NOMO-1 treated with dmso at 0.1 percent for 144 hours (cell line): ENCODE measurements at regions not wholly inside any gene's neighbourhood (a gene's known extent, or its start where the extent isn't known, plus 50 kb on each side); places are given as distances from the start of the nearest gene placed in this dataset.

Experiments
- DNase-seq: peaks from one replicate; lab custom pipeline; 2025; ENCODE audit not compliant: unreplicated experiment; lab: John Stamatoyannopoulos, UW

DNA sequence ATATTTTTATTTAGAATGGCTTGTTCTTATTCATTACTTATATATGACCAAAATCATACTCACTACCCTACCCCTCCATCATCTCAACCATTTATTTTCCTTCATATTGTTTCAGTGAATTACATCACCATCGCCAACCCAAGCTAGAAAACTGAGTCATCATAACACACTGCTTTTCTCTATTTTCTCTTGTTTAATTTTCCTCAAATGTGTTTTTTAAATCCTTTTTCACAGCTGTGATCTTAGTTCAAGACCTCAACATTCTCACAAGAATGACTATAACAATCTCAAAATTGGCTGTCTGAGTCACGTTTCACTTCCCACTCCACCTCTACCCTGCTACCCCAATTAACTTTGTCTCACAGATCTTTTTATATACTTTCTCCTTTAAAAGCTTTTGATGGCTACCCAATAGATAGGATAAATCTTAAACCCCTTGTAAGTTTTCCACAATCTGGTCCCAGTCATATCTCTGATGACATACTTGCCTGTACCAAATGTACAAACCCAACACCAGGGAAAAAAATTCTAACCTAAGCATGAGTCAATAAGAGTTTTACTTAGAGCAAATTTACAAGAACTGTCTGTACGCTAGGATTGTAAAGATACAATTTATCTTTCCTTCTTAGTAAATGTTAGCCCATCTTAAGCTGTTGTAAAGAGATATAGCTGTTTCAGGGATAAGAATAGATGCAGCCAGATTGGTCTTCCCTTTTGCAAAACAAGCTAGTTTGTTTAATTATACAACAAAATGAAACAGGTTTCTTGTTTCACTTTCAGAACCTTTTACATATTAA lies 635.1 kb upstream of the SLC39A10 start:
- no peak for DNase-seq

- DNase-seq: no peak
Measured at GRCh38 chr2:195018462-195018861, 638.6 kb upstream of the SLC39A10 start.

- no peak for DNase-seq
Measured at GRCh38 chr2:195017890-195018289, 639.1 kb upstream of the SLC39A10 start.

DNA sequence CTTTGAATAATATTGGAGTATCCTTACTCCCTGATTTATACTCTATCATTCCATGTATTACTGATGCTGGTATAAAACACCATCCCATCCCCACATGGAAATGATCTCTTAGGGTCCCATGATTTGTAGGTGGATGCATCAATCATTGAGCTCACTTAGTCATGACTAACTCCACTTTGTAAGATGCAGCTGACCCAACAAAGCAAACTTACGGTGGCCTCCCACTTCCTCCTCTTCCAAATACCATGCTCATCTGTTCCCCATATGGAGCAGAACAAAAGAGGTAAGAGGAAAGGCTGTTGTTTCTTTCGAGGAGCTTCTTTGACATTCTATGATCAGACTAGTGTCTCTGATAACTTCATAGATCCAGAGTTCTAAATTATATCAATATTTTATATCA lies 640.2 kb upstream of the SLC39A10 start:
- DNase-seq: no peak

DNA sequence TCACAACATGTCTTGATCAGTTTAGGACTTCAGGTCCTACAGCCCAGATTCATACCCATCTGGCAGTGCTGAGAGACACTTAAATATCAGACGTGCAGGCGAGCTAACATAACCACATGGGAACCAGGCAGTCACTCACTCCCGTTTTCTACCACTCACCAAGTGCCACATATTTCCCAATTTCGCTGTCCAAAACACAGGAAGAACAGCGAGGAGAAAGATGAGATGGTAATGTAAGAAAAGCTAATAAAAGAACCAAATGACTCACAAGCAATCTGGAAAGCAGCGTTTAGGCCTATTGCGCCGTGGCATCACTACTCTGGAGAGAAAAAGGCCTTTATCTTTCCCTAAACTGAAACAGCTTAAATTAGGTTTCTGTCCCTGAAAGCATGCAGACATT lies 647.8 kb upstream of the SLC39A10 start:
- no peak for DNase-seq

- DNase-seq: no peak
Measured at GRCh38 chr2:195006856-195007255, 650.2 kb upstream of the SLC39A10 start.

- DNase-seq: no peak
Measured at GRCh38 chr2:195003881-195004471, 653.0 kb upstream of the SLC39A10 start.

GRCh38 chr2:195001924-195002323 lies 655.1 kb upstream of the SLC39A10 start:
- no peak for DNase-seq

GRCh38 chr2:194999771-195000170 lies 657.3 kb upstream of the SLC39A10 start:
- DNase-seq: no peak

DNA sequence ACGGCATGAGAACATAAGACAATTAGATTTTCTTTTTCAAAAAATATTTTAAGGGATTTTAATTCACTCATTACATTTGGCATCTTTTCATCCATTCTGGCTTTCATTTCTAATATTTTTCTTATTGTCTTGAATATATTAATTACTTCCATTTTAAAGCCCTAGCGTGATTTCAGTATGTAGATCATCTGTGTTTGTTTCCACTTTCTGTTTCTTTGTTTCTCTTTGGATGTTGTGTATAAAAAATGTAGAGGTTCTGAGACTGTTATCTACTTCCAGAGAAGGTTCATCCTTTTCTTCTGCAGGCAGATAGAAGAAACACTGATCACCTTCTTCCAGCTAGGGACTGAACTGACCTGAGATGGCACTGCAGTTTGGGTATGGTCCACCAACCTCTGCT lies 664.4 kb upstream of the SLC39A10 start:
- DNase-seq: no peak

GRCh38 chr2:194985258-194985657 lies 671.8 kb upstream of the SLC39A10 start:
- DNase-seq: no peak

DNA sequence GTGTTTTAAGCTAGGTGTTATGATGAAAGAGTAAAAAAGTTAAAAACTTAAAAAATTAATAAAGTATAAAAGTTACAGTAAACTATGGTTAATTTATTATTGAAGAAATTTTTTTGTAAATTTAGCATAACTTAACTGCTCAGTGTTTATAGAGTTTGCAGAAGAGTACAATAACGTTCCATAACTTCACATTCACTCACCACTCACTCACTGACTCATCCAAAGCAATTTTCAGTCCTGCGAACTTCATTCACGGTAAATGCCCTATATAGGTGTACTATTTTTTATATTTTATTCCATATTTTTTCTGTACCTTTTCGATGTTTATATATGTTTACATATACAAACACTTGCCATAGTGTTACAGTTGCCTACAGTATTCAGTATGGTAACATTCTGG lies 694.8 kb upstream of the SLC39A10 start:
- no peak for DNase-seq

DNA sequence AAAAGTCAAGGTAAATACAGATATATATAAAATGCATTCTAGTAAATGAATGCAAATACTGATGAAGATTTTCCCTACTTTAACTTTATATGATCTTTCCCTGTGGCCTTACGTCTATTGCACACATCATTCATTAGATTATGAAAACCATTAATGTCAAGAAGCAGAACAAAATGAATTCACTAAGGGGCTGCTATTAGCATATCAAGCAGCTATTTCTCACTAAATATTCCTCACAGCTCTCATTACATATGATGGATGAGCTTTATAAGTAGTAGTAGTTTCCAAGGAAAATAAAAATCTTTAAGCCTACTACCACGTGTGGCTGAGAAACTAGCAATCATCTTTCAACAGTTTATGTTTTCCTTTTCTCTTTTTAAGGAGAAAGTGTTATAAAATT lies 702.8 kb upstream of the SLC39A10 start:
- no peak for DNase-seq

- no peak for DNase-seq
Measured at GRCh38 chr2:194946826-194947225, 710.2 kb upstream of the SLC39A10 start.

- no peak for DNase-seq
Measured at GRCh38 chr2:194938066-194938465, 719.0 kb upstream of the SLC39A10 start.

GRCh38 chr2:194927489-194927888 lies 729.5 kb upstream of the SLC39A10 start:
- DNase-seq: no peak

DNA sequence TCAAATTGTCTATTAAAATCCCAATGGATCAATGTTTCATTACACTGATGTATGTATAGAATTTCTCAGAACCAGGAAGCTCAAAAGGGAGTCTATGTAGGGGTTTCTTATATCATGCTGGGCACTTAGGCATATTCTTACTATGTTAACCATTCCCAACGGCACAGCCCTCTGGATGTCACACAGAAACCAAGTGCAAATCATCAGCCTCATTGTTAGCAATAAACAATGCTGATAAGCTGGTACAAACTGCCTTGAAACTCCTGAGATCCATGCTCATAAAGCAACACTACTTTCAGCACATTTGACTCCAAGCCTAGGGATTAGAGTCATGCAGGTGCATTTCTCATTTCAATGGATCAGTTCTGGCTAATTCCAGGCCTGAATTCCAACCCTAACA lies 730.2 kb upstream of the SLC39A10 start:
- DNase-seq: no peak

DNA sequence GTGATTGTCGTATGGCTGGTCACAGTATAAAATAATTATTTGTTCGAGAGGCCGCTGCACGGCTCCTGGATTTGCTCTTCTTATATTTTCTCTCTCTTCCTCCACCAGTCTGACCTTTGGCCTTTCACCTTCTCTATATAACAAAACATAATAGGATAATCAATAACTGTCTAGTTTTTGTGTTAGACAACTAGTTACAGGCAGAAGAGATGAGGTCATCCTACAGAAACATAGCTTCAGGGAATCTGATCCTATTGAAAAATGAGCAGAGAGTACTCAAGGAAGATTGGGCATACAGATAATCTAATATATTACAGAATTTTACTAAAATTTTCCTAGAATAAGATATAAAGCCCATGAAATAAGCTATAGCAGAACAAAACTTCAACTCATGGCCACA lies 731.3 kb upstream of the SLC39A10 start:
- no peak for DNase-seq

DNA sequence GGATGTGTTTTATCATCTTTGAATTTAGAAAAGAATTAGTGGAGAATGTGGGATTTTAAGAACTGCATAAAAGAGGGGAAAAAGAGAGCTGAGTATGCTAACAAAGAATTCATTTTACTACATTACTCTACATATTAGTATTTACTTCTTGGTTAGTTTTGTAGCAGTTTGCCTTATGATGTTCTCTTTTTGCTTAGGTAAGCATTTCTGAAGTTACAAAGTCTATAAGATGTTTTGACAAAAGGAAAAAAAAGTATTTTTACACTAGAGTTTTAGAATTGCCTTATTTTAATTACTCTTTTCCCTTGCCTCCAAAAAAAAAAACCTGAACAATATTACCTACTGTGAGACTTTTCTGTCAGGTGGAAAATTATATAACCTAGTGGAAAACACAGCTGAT lies 739.5 kb upstream of the SLC39A10 start:
- DNase-seq: no peak

DNA sequence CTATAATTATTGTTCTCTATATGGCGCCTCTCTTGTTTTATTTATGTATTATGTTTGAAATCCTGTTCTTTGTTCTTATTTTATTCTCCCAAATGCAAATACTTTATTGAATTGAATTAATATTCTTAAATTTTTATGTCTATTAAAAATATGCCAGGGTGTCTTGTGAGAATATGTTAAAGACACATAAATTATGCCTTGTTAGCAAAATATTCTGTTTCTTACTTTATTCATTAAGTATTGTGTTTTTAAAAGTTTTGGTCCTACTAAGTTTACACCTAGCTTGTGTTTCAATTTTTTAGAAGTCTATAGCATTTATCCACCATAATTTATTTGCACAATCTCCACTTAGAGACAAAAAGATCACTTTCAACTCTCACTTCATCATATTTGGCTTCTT lies 741.5 kb upstream of the SLC39A10 start:
- no peak for DNase-seq

- DNase-seq: no peak
Measured at GRCh38 chr2:194907569-194907968, 749.5 kb upstream of the SLC39A10 start.

DNA sequence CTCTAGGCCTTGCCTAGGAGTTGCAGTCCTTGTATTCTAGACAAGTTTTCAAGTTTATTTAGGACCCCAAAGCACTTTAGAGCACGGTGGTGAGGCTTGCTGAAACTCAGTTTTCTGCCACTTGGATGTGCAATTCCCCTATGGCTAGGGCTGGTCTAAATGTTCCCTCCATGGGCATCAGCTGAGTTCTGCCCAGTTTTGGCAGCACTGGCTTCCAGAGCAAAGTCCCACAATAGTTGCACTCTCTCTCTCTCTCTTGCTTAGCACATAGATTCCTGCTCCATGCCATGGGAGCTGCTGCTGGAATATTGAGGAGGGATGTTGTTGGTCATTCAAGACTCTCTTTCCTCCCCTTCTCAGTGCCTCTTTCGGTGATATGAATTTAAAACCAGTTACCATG lies 760.2 kb upstream of the SLC39A10 start:
- no peak for DNase-seq

GRCh38 chr2:194883711-194884110 lies 773.3 kb upstream of the SLC39A10 start:
- no peak for DNase-seq
